Neural progenitor cell (in vitro differentiated cells): ENCODE measurements at regions not wholly inside any gene's neighbourhood (a gene's known extent, or its start where the extent isn't known, plus 50 kb on each side); places are given as distances from the start of the nearest gene placed in this dataset.

Source experiments
- DNase-seq: peaks from one replicate; pipeline ENCODE4 v3.0.0-alpha.2; 2016; ENCODE audit warnings: low spot score
- H2AFZ ChIP-seq: fragments of 200-600 bp; sonication (generic); replicated peaks from 2 replicates; pipeline ENCODE4 v1.6.1; 2016; ENCODE audit warnings: antibody characterized with exemption
- H3F3A ChIP-seq: fragments of 200-600 bp; sonication (generic); 2 replicates; pipeline ENCODE4 v1.6.1; 2016; ENCODE audit warnings: antibody characterized with exemption, low read depth
- H3K27ac ChIP-seq: fragments of 200-600 bp; sonication (generic); 2 replicates; pipeline ENCODE4 v1.5.1; 2016; ENCODE audit warnings: mild to moderate bottlenecking
- H3K27me3 ChIP-seq: fragments of 200-600 bp; sonication (generic); 2 replicates; pipeline ENCODE4 v1.6.1; 2016; ENCODE audit warnings: mild to moderate bottlenecking, moderate library complexity
- H3K36me3 ChIP-seq: fragments of 200-600 bp; sonication (generic); 2 replicates; pipeline ENCODE4 v1.5.1; 2016
- H3K4me1 ChIP-seq: fragments of 200-600 bp; sonication (generic); 2 replicates; pipeline ENCODE4 v1.6.1; 2016; ENCODE audit warnings: mixed run types
- H3K4me2 ChIP-seq: fragments of 200-600 bp; sonication (generic); 2 replicates; pipeline ENCODE4 v1.6.1; 2016
- H3K4me3 ChIP-seq: fragments of 200-600 bp; sonication (generic); 2 replicates; pipeline ENCODE4 v1.5.1; 2016
- H3K79me2 ChIP-seq: fragments of 200-600 bp; sonication (generic); 2 replicates; pipeline ENCODE4 v1.6.1; 2016; ENCODE audit warnings: low read depth
- H3K9ac ChIP-seq: fragments of 200-600 bp; sonication (generic); 2 replicates; pipeline ENCODE4 v1.6.1; 2016
- H3K9me3 ChIP-seq: fragments of 200-600 bp; sonication (generic); 2 replicates; pipeline ENCODE4 v1.5.1; 2016; ENCODE audit warnings: low read depth
- H4K20me1 ChIP-seq: fragments of 200-600 bp; sonication (generic); 2 replicates; pipeline ENCODE4 v1.6.1; 2016; ENCODE audit warnings: low read depth
- H3K27ac Mint-ChIP-seq: 3 replicates; pipeline ENCODE4 v1.8.0; 2021; ENCODE audit warnings: mixed read lengths
- H3K27me3 Mint-ChIP-seq: 2 replicates; pipeline ENCODE4 v1.8.0; 2022; ENCODE audit warnings: low read depth, mild to moderate bottlenecking, inconsistent platforms, moderate library complexity, mixed read lengths; ENCODE audit not compliant: insufficient read depth
- H3K36me3 Mint-ChIP-seq: 3 replicates; pipeline ENCODE4 v1.8.0; 2021; ENCODE audit warnings: mixed read lengths
- H3K4me1 Mint-ChIP-seq: 3 replicates; pipeline ENCODE4 v1.8.0; 2021; ENCODE audit warnings: mixed read lengths
- H3K4me3 Mint-ChIP-seq: 3 replicates; pipeline ENCODE4 v1.8.0; 2021; ENCODE audit warnings: mild to moderate bottlenecking, moderate library complexity, mixed read lengths
- H3K9me3 Mint-ChIP-seq: 3 replicates; pipeline ENCODE4 v1.8.0; 2020; ENCODE audit warnings: mixed read lengths
- EZH2 ChIP-seq: fragments of 200-600 bp; sonication (generic); IDR thresholded peaks from 2 replicates; pipeline ENCODE4 v1.6.1; 2017; ENCODE audit warnings: antibody characterized with exemption, mild to moderate bottlenecking, moderate library complexity
- EZH2phosphoT487 ChIP-seq: fragments of 200-600 bp; sonication (generic); IDR thresholded peaks from 2 replicates; pipeline ENCODE4 v1.6.1; 2017; ENCODE audit warnings: antibody characterized with exemption
- TF ChIP-seq, protein P1 (sequence below): fragments of 200-600 bp; sonication (generic); IDR thresholded peaks from 2 replicates; pipeline ENCODE4 v1.5.1; 2017; ENCODE audit warnings: antibody characterized with exemption, mild to moderate bottlenecking

DNA sequence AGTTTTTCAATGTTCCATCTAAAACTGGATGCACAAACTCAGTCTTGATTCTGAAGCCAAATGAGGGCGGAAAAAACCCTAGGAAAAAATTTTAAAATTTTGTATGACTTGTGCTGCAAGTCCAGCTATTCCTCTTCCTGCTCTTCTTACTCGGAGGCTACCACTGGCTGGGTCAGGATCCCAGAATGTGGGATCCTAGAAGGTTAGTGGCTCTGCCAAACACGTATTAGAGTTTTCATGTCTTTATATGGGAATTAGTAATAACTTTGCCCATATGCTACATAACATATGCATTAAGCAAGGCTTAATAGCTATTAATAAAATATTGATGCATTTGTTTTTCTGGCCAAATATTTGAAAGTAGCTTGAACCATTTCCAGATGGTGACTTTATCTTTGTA, 458.3 kb downstream of the AGTPBP1 start:
- Mint-ChIP-seq H3K27me3 (peaks cover 3% of the 10 kb centered on the region), H3K9me3 (peaks cover 7% of the 10 kb centered on the region), H3K4me3 (no peak overlapping the region), H3K27ac (no peak overlapping the region), H3K36me3 (no peaks in the 10 kb centered on the region), H3K4me1 (no peaks in the 10 kb centered on the region)
- no peaks in the 10 kb centered on the region for H3K36me3 ChIP-seq
- no peak overlapping the region for H3K27ac ChIP-seq
- no peaks in the 10 kb centered on the region for H4K20me1 ChIP-seq
- H3F3A ChIP-seq = no peaks in the 10 kb centered on the region
- TF ChIP-seq EZH2phosphoT487 (no peak), EZH2 (no peak)
- TF ChIP-seq, protein P1, sequence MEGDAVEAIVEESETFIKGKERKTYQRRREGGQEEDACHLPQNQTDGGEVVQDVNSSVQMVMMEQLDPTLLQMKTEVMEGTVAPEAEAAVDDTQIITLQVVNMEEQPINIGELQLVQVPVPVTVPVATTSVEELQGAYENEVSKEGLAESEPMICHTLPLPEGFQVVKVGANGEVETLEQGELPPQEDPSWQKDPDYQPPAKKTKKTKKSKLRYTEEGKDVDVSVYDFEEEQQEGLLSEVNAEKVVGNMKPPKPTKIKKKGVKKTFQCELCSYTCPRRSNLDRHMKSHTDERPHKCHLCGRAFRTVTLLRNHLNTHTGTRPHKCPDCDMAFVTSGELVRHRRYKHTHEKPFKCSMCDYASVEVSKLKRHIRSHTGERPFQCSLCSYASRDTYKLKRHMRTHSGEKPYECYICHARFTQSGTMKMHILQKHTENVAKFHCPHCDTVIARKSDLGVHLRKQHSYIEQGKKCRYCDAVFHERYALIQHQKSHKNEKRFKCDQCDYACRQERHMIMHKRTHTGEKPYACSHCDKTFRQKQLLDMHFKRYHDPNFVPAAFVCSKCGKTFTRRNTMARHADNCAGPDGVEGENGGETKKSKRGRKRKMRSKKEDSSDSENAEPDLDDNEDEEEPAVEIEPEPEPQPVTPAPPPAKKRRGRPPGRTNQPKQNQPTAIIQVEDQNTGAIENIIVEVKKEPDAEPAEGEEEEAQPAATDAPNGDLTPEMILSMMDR = no peak
- H3K27me3 ChIP-seq = no peaks in the 10 kb centered on the region
- H3K4me1 ChIP-seq = no peaks in the 10 kb centered on the region
- no peaks in the 10 kb centered on the region for H3K9me3 ChIP-seq
- no peak for DNase-seq
- H3K4me2 ChIP-seq = no peak overlapping the region
- H3K4me3 ChIP-seq = no peak overlapping the region
- no peaks in the 10 kb centered on the region for H3K79me2 ChIP-seq
- no peak overlapping the region for H3K9ac ChIP-seq
- H2AFZ ChIP-seq = no peak overlapping the region

DNA sequence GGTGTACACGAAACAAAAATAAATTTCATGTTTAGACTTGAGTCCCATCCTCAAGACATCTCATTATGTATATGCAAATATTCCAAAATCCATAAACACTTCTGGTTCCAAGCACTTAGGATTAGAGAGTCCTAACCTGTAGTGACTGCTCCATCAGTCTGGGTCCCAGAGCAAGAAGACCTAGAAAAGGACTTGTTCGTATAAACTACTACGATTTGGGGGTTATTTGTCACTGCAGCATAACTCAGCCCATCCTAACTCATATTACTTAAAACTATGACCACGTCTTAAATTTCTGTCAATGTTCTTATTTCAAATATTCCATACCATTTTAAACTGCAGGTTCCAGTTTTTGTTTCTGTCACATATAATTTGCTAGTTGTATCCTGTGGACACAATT, 463.0 kb downstream of the AGTPBP1 start:
- Histone ChIP-seq H2AFZ (no peak overlapping the region), H3F3A (no peaks in the 10 kb centered on the region), H3K9ac (no peak overlapping the region), H3K36me3 (no peaks in the 10 kb centered on the region), H3K9me3 (no peaks in the 10 kb centered on the region), H3K27me3 (no peaks in the 10 kb centered on the region), H3K4me2 (no peak overlapping the region), H3K4me1 (no peaks in the 10 kb centered on the region), H3K79me2 (no peaks in the 10 kb centered on the region), H4K20me1 (no peaks in the 10 kb centered on the region), H3K27ac (no peak overlapping the region), H3K4me3 (no peak overlapping the region)
- H3K36me3 Mint-ChIP-seq = no peaks in the 10 kb centered on the region
- no peak for DNase-seq
- no peaks in the 10 kb centered on the region for H3K4me1 Mint-ChIP-seq
- no peak for TF ChIP-seq EZH2
- no peak for TF ChIP-seq EZH2phosphoT487
- TF ChIP-seq, protein P1 = no peak
- H3K27ac Mint-ChIP-seq = no peak overlapping the region
- peaks cover 3% of the 10 kb centered on the region for H3K27me3 Mint-ChIP-seq
- no peak overlapping the region for H3K4me3 Mint-ChIP-seq
- peaks cover 4% of the 10 kb centered on the region for H3K9me3 Mint-ChIP-seq

DNA sequence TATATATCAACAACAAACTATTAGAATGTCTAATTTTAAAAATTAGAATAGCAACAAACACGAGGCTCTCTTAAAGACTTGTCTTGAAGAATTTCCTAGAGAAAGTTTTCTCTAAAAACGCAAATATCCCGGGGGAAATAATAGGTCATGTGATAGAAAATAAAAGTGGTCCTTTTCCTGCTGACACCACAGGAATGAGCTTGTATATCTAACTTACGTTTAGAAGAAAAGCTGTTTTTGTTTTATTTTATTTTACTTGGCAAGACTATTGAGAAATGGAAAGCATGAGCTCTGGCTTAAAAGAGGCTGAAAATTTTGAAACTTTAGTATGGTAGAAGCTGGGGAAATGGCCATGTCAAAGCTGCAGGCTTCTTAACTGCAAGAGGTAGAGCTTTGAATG, 465.0 kb downstream of the AGTPBP1 start:
- Histone ChIP-seq H3K27me3 (no peaks in the 10 kb centered on the region), H3K27ac (no peak overlapping the region), H3K9me3 (no peaks in the 10 kb centered on the region), H3K79me2 (no peaks in the 10 kb centered on the region), H3K36me3 (no peaks in the 10 kb centered on the region), H3K9ac (no peak overlapping the region), H4K20me1 (no peaks in the 10 kb centered on the region), H2AFZ (no peak overlapping the region), H3K4me2 (no peak overlapping the region), H3F3A (no peaks in the 10 kb centered on the region), H3K4me1 (no peaks in the 10 kb centered on the region), H3K4me3 (no peak overlapping the region)
- Mint-ChIP-seq H3K4me1 (no peaks in the 10 kb centered on the region), H3K9me3 (peaks cover 4% of the 10 kb centered on the region), H3K27me3 (peaks cover 2% of the 10 kb centered on the region), H3K4me3 (no peak overlapping the region), H3K27ac (no peak overlapping the region), H3K36me3 (no peaks in the 10 kb centered on the region)
- TF ChIP-seq EZH2 (no peak), EZH2phosphoT487 (no peak)
- TF ChIP-seq, protein P1 = no peak
- DNase-seq = no peak
